Right lobe of liver (tissue), 6 donors: ENCODE measurements at regions not wholly inside any gene's neighbourhood (a gene's known extent, or its start where the extent isn't known, plus 50 kb on each side); places are given as distances from the start of the nearest gene placed in this dataset.
A peak's percentile ranks its signal among the peaks of the same experiment; 100 is the strongest.

Source experiments
- ATAC-seq, 4 donors: fragments of 200-7000 bp; cut with Tn5 transposase; one replicate each; pipeline ENCODE4 v1.9.1; 2020; ENCODE audit warnings: mild to moderate bottlenecking in 4 of 4, moderate library complexity in 4 of 4
- DNase-seq, 3 donors: peaks; one replicate each; pipeline ENCODE4 v3.0.0-alpha.2; 2020
- H3K27ac ChIP-seq, 3 donors: fragments of 200-600 bp; one replicate each; pipeline ENCODE4 v1.8.0; 2022
- H3K27me3 ChIP-seq, 2 donors: fragments of 200-600 bp; one replicate each; pipeline ENCODE4 v1.8.0; 2022
- H3K36me3 ChIP-seq, 4 donors: fragments of 200-600 bp; sonication (generic) in 1 of 4; one replicate each; pipeline versions ENCODE4 v1.5.1 to v1.8.0; 2017 to 2022; ENCODE audit warnings: control low read depth in 1 of 4
- H3K4me1 ChIP-seq, 4 donors: fragments of 200-600 bp; sonication (generic) in 1 of 4; one replicate each; pipeline versions ENCODE4 v1.5.1 to v1.8.0; 2017 to 2022; ENCODE audit warnings: control low read depth in 1 of 4
- H3K4me3 ChIP-seq, 3 donors: fragments of 200-600 bp; one replicate each; pipeline ENCODE4 v1.8.0; 2022
- H3K9me3 ChIP-seq, 4 donors: fragments of 200-600 bp; sonication (generic) in 1 of 4; one replicate each; pipeline versions ENCODE4 v1.5.1 to v1.8.0; 2017 to 2022; ENCODE audit warnings: control low read depth in 1 of 4
- CTCF ChIP-seq, 4 donors: fragments of 200-600 bp in 3 of 4; fragments of 450-650 bp in 1 of 4; IDR thresholded peaks; one replicate each; pipeline versions ENCODE4 v1.5.1 to v1.8.0; 2016 to 2022; ENCODE audit warnings: antibody characterized with exemption in 4 of 4, mild to moderate bottlenecking in 2 of 4
- POLR2A ChIP-seq: fragments of 450-650 bp; IDR thresholded peaks from one replicate; pipeline ENCODE4 v1.6.1; 2017; ENCODE audit warnings: antibody characterized with exemption, mild to moderate bottlenecking
- WGBS: methylation state at CpG from one replicate; pipeline ENCODE4 v1.1.6; 2018; ENCODE audit warnings: low coverage, low lambda C conversion rate; ENCODE audit not compliant: insufficient coverage; ENCODE audit errors: missing lambda C conversion rate; 5-methylcytosine and 5-hydroxymethylcytosine counted together
- intact Hi-C, 2 donors: fragments of 100-400 bp; cut with DNase I; formaldehyde crosslinking; loops; one replicate each; pipeline versions ENCODE4 v1.11.2 to v1.14.1; 2022
- donor health status: DM: no; HTN: yes; CAD: no.
- donor health status: DM: no; HTN: no; CAD: no.
- donor health status: DM: no; HTN: no; CAD: no.
- donor health status: DM: no; HTN: yes; CAD: no.
- donor health status: DM: no; HTN: yes; CAD: no.

DNA sequence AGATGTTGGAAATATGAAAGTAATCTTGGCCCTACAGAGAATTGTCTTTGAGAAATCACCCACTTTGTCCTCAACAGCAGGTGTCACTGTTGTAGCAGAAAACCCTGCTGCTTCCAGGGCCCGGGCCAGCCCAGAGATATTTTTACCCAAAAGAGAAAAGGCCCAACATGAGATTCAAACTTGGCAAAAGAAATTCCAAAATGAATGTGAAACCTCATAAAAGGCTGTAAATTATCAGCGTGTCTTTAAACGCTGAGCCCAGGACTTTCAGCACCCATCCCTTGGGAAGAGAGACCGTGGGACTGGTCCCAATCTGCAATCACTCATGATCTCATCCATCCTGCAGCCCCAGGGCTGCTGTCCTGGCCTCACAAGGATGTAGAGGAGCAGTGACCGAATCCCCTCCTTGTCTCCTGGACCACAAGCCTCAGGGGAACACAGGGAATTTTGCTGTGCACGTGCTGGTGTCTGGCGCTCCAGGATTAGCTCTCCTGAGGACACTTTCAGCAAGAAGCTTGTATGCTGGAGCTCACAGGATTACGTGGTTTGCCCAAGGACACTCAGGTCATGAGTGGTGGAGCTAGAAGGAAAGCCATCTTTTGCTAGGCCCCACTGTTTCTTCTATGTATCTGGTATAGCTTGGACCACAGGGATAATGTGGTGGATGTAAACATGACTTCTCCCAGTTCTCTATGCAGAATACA lies 202.1 kb downstream of the RNF144A start:
- no peaks in the 10 kb centered on the region for H3K9me3 ChIP-seq
- ATAC-seq (no peak), DNase-seq (no peak)
- 57% methylated on average over 4 of the region's 8 CpGs for WGBS
- no peaks in the 10 kb centered on the region for H3K36me3 ChIP-seq
- TF ChIP-seq POLR2A (no peak), CTCF (IDR thresholded peaks at IDR 0.05) (peak; percentile 8 to 38 (median 28))
- H3K4me1 ChIP-seq = no peaks in the 10 kb centered on the region
- H3K4me3 ChIP-seq = no peak overlapping the region
- intact Hi-C loops = no loop called here
- H3K27me3 ChIP-seq = no peaks in the 10 kb centered on the region
- H3K27ac ChIP-seq = no peak overlapping the region

DNA sequence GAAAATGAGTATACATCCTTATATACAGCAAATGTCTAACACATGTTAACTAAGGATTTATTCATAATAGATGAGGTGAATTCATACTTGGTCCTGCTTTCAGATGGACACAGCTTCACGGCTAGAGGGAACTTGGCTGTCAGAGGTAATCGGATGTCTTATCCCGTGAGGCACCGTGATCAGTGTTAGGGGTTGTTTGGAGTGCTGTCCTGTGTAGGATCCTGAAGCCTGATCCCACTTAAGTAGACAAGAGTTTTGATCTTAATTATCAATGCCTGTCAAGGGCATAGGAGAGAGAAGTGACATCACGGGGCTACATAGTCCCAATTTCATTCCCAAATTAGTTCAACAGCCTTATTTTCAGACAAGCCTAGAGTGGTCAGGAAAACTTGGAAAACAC lies 204.6 kb downstream of the RNF144A start:
- WGBS = 74% methylated on average over 5 of the region's 5 CpGs
- no peaks in the 10 kb centered on the region for H3K36me3 ChIP-seq
- H3K4me1 ChIP-seq = no peaks in the 10 kb centered on the region
- DNase-seq = no peak
- no peaks in the 10 kb centered on the region for H3K9me3 ChIP-seq
- no peak overlapping the region for H3K4me3 ChIP-seq
- intact Hi-C loops = no loop called here
- TF ChIP-seq CTCF (IDR thresholded peaks at IDR 0.05) = no peak
- TF ChIP-seq POLR2A = no peak
- ATAC-seq = no peak
- no peak overlapping the region for H3K27ac ChIP-seq
- no peaks in the 10 kb centered on the region for H3K27me3 ChIP-seq

GRCh38 chr2:7127156-7127555 lies 209.9 kb downstream of the RNF144A start:
- no peaks in the 10 kb centered on the region for H3K27me3 ChIP-seq
- H3K4me1 ChIP-seq = no peaks in the 10 kb centered on the region
- H3K9me3 ChIP-seq = no peaks in the 10 kb centered on the region
- WGBS = 67% methylated on average over 2 of the region's 2 CpGs
- no peak for ATAC-seq
- H3K27ac ChIP-seq = no peak overlapping the region
- H3K4me3 ChIP-seq = no peak overlapping the region
- no peak for TF ChIP-seq CTCF (IDR thresholded peaks at IDR 0.05)
- no peak for TF ChIP-seq POLR2A
- intact Hi-C loops = no loop called here
- DNase-seq = no peak
- no peaks in the 10 kb centered on the region for H3K36me3 ChIP-seq

DNA sequence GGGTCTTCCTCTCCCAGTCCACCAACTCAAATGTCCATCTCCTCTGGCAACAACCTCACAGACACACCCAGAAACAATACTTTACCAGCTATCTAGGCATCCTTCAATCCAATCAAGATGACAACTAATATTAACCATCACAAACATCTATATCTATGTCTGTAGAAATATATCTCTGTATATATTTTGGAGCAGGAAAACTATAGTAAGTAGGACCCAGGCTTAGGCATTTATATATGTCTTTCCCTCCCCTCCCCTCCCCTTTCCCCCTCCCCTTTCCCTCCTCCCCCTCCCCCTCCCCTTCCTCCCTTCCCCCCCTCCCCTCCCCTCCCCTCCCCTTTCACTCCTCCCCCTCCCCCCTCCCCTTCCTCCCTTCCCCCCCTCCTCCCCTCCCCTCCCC lies 210.5 kb downstream of the RNF144A start:
- ATAC-seq (no peak), DNase-seq (no peak)
- no peak overlapping the region for H3K27ac ChIP-seq
- H3K36me3 ChIP-seq = no peaks in the 10 kb centered on the region
- no peaks in the 10 kb centered on the region for H3K9me3 ChIP-seq
- no peaks in the 10 kb centered on the region for H3K4me1 ChIP-seq
- H3K4me3 ChIP-seq = no peak overlapping the region
- H3K27me3 ChIP-seq = no peaks in the 10 kb centered on the region
- TF ChIP-seq POLR2A (no peak), CTCF (IDR thresholded peaks at IDR 0.05) (no peak)
- intact Hi-C loops = no loop called here

- WGBS = 100% methylated on average over 2 of the region's 5 CpGs
- Histone ChIP-seq H3K36me3 (no peaks in the 10 kb centered on the region), H3K9me3 (no peaks in the 10 kb centered on the region), H3K4me1 (no peaks in the 10 kb centered on the region), H3K4me3 (no peak overlapping the region), H3K27ac (no peak overlapping the region), H3K27me3 (no peaks in the 10 kb centered on the region)
- no peak for TF ChIP-seq CTCF (IDR thresholded peaks at IDR 0.05)
- TF ChIP-seq POLR2A = no peak
- no peak for ATAC-seq
- intact Hi-C loops = no loop called here
- no peak for DNase-seq
These were observed 214.0 kb downstream of the RNF144A start for GRCh38 chr2:7131261-7131660.
